ENCODE measurements at regions not wholly inside any gene's neighbourhood (a gene's known extent, or its start where the extent isn't known, plus 50 kb on each side); places are given as distances from the start of the nearest gene placed in this dataset.
"Not testable (repeated sequence)": the region's sequence is repeated elsewhere in the genome, so short reads cannot be mapped to it uniquely, and the experiment has no call there.

GRCh38 chr13:18965347-18965855, 216.2 kb downstream of the TUBA3C start:
- Histone ChIP-seq H3K9me3 (no peaks in the 10 kb centered on the region), H3K27ac (no peak overlapping the region), H3K27me3 (peaks cover 12% of the 10 kb centered on the region), H3K36me3 (no peaks in the 10 kb centered on the region), H3K4me3 (no peak overlapping the region), H3K4me1 (no peaks in the 10 kb centered on the region)
- TF ChIP-seq EP300 (IDR thresholded peaks at IDR 0.05) = no peak
- TF ChIP-seq CTCF (IDR thresholded peaks at IDR 0.05) = no peak
- no peak for TF ChIP-seq POLR2A (IDR thresholded peaks at IDR 0.05)
- TF ChIP-seq POLR2AphosphoS5 (IDR thresholded peaks at IDR 0.05) = no peak
- WGBS, 2 donors (ENCODE audit: low coverage in 1 of 2) = 83 to 92% methylated on average over 5 to 7 of the region's 14 CpGs
- ATAC-seq = no peak

- peak; percentile 10 for ATAC-seq
- H3K9me3 ChIP-seq = no peaks in the 10 kb centered on the region
- no peak overlapping the region for H3K4me3 ChIP-seq
- TF ChIP-seq POLR2A (IDR thresholded peaks at IDR 0.05) = no peak
- no peak for TF ChIP-seq CTCF (IDR thresholded peaks at IDR 0.05)
- no peak for TF ChIP-seq POLR2AphosphoS5 (IDR thresholded peaks at IDR 0.05)
- no CpG with 5 or more reads among the region's 11 CpGs for whole genome bisulfite sequencing, 2 donors (ENCODE audit: low coverage in 1 of 2)
- H3K4me1 ChIP-seq = no peaks in the 10 kb centered on the region
- peaks cover 17% of the 10 kb centered on the region for H3K27me3 ChIP-seq
- H3K36me3 ChIP-seq = no peaks in the 10 kb centered on the region
- H3K27ac ChIP-seq = no peak overlapping the region
Measured at GRCh38 chr13:18964942-18965341, 216.7 kb downstream of the TUBA3C start.

- H3K4me1 ChIP-seq, H3K4me3 ChIP-seq, H3K27ac ChIP-seq, H3K36me3 ChIP-seq, ATAC-seq: not testable (repeated sequence)
- Histone ChIP-seq H3K9me3 (peaks cover 0 to 11% (median 0%) of the 10 kb centered on the region in 3 donors), H3K27me3 (peaks cover 25% of the 10 kb centered on the region)
- WGBS, 2 donors (ENCODE audit: low coverage in 1 of 2) = 60% methylated on average over 3 of the region's 10 CpGs; no CpG with 5 or more reads in 1 of the 2 donors
Measured at GRCh38 chr13:18963684-18964083, 217.9 kb downstream of the TUBA3C start.

GRCh38 chr13:18962168-18962734, 219.4 kb downstream of the TUBA3C start:
- no peaks in the 10 kb centered on the region for H3K4me1 ChIP-seq
- TF ChIP-seq POLR2AphosphoS5 (IDR thresholded peaks at IDR 0.05) (no peak), EP300 (IDR thresholded peaks at IDR 0.05) (no peak), CTCF (IDR thresholded peaks at IDR 0.05) (no peak), POLR2A (IDR thresholded peaks at IDR 0.05) (no peak)
- no peak overlapping the region for H3K27ac ChIP-seq
- peaks cover 0 to 25% (median 0%) of the 10 kb centered on the region in 3 donors for H3K9me3 ChIP-seq
- no peaks in the 10 kb centered on the region for H3K36me3 ChIP-seq
- ATAC-seq = no peak
- no CpG with 5 or more reads among the region's 16 CpGs for WGBS, 2 donors (ENCODE audit: low coverage in 1 of 2)
- H3K4me3 ChIP-seq = no peak overlapping the region
- H3K27me3 ChIP-seq = peaks cover 25% of the 10 kb centered on the region

- Histone ChIP-seq H3K36me3 (no peaks in the 10 kb centered on the region), H3K4me1 (no peaks in the 10 kb centered on the region), H3K9me3 (peaks cover 0 to 28% (median 0%) of the 10 kb centered on the region in 3 donors), H3K4me3 (no peak overlapping the region), H3K27me3 (peaks cover 25% of the 10 kb centered on the region), H3K27ac (no peak overlapping the region)
- WGBS, 2 donors (ENCODE audit: low coverage in 1 of 2) = 81% methylated on average over 2 of the region's 4 CpGs; no CpG with 5 or more reads in 1 of the 2 donors
- TF ChIP-seq POLR2AphosphoS5 (IDR thresholded peaks at IDR 0.05) (no peak), EP300 (IDR thresholded peaks at IDR 0.05) (no peak), CTCF (IDR thresholded peaks at IDR 0.05) (no peak), POLR2A (IDR thresholded peaks at IDR 0.05) (no peak)
- no peak for ATAC-seq
Measured at GRCh38 chr13:18961383-18962117, 220.1 kb downstream of the TUBA3C start.

Data from gastroesophageal sphincter (tissue), 4 donors.